Stimulated activated CD8-positive, alpha-beta memory T cell treated with anti-CD3 and anti-CD28 coated beads, Interleukin-7, amount 100 ng/mL, for 48 hours (primary cell): ENCODE measurements at regions not wholly inside any gene's neighbourhood (a gene's known extent, or its start where the extent isn't known, plus 50 kb on each side); places are given as distances from the start of the nearest gene placed in this dataset.

Source experiments
- DNase-seq, 2 donors: peaks; one replicate each; pipeline ENCODE4 v3.0.0-alpha.2; 2020; ENCODE audit warnings: low read depth in 1 of 2; ENCODE audit errors: extremely low read depth in 1 of 2

- no peak for DNase-seq
Measured at GRCh38 chr1:25028587-25028906, 98.5 kb upstream of the RUNX3 start.

GRCh38 chr1:25027822-25028586 is 97.9 kb upstream of the RUNX3 start:
- DNase-seq = no peak

GRCh38 chr1:25026730-25027450 is 96.8 kb upstream of the RUNX3 start:
- DNase-seq = no peak

- no peak for DNase-seq
Measured at GRCh38 chr1:25026304-25026703, 96.2 kb upstream of the RUNX3 start.

DNA sequence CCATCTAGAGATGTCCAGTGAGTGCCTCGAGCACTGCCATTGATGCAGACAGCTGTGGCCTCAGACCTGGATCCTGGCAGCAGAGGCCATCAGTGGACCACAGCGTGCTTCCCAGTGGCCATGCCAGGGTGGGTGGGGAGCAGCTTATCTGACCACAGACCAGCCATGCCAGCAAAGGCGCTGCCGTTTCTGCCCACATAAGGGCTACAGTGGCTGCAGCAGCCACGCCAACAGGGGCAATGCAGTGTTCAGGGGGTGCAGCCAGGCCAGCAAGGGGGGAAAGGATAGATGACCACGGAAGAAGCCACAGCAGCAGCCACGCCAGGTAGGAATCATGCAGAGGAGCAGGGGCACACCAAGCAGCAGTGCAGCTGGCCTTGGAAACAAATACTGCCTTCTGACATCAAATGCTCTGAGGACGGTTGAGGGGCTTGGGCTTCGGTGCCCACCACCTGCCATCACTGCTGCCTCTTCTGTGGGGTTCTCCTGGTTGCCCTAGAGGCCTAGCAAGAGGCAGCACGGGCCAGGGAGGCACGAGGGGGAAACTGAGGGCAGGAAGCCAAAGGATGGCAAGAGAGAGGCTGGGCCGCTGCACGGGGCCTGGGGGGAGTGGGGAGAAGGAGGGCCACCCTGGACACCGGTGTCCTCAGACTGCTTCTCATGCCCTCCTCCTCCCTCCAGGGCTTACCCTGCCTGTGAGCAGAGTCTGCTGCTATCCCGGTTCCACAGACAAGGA is 94.7 kb upstream of the RUNX3 start:
- DNase-seq = no peak

GRCh38 chr1:25023826-25024225 is 93.8 kb upstream of the RUNX3 start:
- DNase-seq = no peak

- DNase-seq = no peak
Measured at GRCh38 chr1:25023190-25023578, 93.1 kb upstream of the RUNX3 start.

GRCh38 chr1:25022361-25023189 is 92.5 kb upstream of the RUNX3 start:
- peak; percentile 95 to 97 for DNase-seq

GRCh38 chr1:25021591-25022215 is 91.6 kb upstream of the RUNX3 start:
- no peak for DNase-seq

GRCh38 chr1:25020851-25021590 is 90.9 kb upstream of the RUNX3 start:
- DNase-seq = no peak

DNA sequence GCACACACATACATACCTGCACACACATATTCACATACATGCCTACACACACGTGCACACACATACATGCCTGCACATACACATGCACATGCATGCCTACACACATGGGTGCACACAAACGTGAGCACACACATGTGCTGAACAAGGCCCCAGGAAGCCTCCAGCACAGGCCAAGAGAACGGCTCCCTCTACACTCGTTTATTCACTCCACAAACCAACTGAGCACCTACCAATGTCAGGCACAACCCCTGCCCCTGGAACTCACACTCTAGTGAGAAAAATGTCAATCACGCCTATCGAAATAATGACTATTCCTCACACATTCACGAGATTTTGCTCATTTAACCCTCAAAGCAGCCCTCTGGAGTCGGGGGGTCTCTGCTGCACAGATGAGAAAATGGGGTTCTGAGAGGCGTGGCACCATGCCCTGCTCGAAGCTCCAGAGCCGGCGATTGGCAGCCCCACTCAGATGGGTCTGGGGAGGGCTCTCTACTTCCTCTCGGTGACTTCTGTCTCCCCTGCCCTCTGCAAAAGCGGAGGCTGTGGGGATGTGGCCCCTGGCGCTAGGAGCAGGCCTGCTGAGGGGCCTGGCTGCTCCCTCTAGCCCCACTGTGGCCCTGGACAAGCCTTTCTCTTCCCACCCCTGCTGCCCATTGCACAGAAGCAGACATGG is 90.2 kb upstream of the RUNX3 start:
- DNase-seq = no peak

DNA sequence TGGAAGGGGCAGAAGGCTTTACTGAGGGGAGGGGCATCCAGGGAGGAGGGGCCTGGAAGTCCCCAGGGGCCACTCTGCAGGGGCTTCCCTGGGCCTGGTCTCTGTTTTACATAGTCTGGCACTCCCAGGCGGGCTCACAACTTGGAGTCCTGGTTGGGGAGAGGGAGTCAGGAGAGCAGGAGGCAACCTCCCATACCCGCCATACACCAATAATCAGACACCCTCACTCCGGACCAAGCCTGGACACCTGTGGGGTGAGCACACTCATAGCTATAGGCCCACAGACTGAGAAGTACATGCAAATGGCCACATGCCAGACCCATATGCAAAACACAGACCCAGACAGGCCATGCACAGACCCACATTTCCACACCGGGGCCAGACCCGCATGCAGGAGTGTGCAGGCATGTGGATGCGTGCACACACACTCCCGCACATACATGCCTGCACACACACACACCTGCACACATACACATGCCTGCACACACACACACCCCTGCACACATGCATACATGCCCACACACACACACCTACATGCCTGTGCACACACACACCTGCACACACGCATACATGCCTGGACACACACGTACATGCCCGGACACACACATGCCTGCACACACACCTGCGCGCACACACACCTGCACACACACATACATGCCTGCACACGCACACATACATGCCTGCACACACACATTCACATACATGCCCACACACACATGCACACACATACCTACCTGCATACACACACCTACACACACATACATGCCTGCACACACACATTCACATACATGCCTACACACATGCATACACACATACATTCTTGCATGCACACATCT is 89.5 kb upstream of the RUNX3 start:
- no peak for DNase-seq

GRCh38 chr1:25018943-25019336 is 88.9 kb upstream of the RUNX3 start:
- DNase-seq = no peak

DNA sequence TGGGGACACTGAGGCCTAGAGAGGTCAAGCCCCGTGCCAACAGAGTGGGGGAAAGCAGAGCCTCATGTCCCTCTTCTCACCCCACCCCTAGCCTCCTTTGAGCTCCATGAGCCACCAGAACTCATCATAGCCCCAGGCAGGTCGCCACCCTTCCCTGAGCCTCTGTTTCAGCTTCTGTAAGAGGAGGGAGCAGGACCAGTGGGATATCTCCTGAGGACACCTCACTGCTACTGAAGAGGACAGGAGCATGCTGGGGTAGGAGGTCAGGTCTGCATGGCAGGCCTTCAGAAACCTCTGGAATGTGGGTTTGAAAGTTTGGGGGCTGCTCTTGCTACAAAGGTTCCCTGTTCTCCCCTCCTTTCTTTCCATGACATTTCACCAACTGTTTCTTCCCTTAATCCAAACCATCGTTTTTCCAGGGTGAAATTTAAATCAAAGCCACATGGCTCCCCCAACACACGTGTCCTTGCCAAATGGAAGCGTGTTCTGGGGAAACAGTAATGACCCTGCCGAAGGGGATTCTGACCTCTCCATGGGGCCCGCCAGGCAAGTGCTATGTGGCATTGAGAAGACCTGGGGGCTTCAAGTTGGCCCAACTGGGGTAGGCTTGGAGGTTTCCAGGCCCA is 88.1 kb upstream of the RUNX3 start:
- DNase-seq = no peak

DNA sequence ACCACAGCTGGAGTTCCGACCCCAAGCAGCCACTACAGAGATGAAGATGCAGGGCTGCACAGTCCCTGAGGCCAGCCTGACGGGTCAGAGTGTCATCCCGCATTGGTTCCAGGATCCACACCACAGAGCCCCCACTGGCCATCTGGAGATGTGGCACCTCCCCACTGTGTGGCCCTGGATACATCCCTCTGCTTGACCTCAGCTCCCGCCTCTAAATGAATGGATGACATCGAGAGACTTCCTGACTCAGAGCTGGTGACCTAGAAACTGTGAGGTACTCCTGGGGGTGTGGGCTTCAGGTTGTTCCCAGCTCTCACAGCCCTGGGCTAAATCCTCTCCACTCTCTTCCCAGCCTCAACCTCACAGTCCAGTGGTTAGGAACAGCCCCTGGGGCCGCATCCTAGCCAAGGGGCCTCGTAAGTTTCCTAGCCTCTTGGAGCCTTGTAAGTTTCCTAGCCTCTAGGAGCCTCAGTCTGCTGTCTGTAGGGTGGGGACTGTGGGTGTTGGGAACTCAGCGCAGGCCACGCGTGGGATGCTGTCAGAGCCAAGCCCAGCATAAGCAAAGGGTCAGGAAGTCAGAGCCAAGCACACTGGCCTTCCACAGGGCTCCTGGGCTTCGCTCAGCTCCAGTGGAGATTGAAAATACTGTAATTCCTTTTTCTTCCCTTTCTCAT is 87.5 kb upstream of the RUNX3 start:
- DNase-seq = no peak

- DNase-seq = no peak
Measured at GRCh38 chr1:25012966-25013962, 83.2 kb upstream of the RUNX3 start.
